H9 (cell line): ENCODE measurements at regions not wholly inside any gene's neighbourhood (a gene's known extent, or its start where the extent isn't known, plus 50 kb on each side); places are given as distances from the start of the nearest gene placed in this dataset.

Experiments
- DNase-seq: peaks from one replicate; pipeline ENCODE4 v3.0.0-alpha.2; 2017
- H2AFZ ChIP-seq: one replicate; pipeline ENCODE4 v1.6.1; 2013; ENCODE audit warnings: mild to moderate bottlenecking, low read length, control low read depth, moderate library complexity
- H2AK5ac ChIP-seq: 2 replicates; pipeline ENCODE4 v1.6.1; 2013; ENCODE audit warnings: low read length, control low read depth, mixed read lengths; ENCODE audit not compliant: insufficient read length
- H2BK120ac ChIP-seq: one replicate; pipeline ENCODE4 v1.6.1; 2013; ENCODE audit warnings: low read depth, mild to moderate bottlenecking, low read length, control low read depth, inconsistent platforms; ENCODE audit not compliant: poor library complexity, severe bottlenecking
- H2BK12ac ChIP-seq: 2 replicates; pipeline ENCODE4 v1.6.1; 2013; ENCODE audit warnings: low read length, control low read depth, mixed read lengths, low read depth; ENCODE audit not compliant: insufficient read length
- H2BK15ac ChIP-seq: 2 replicates; pipeline ENCODE4 v1.6.1; 2013; ENCODE audit warnings: low read depth, low read length, control low read depth
- H2BK20ac ChIP-seq: one replicate; pipeline ENCODE4 v1.6.1; 2013; ENCODE audit warnings: low read depth, mild to moderate bottlenecking, low read length, control low read depth, inconsistent platforms; ENCODE audit not compliant: poor library complexity, severe bottlenecking
- H2BK5ac ChIP-seq: 2 replicates; pipeline ENCODE4 v1.6.1; 2013; ENCODE audit warnings: low read length, control low read depth, mixed read lengths; ENCODE audit not compliant: insufficient read length
- H3K14ac ChIP-seq: 2 replicates; pipeline ENCODE4 v1.6.1; 2013; ENCODE audit warnings: low read length, control low read depth; ENCODE audit not compliant: insufficient read depth
- H3K18ac ChIP-seq: 2 replicates; pipeline ENCODE4 v1.6.1; 2013; ENCODE audit warnings: low read depth, mild to moderate bottlenecking, mixed read lengths, low read length, control low read depth; ENCODE audit not compliant: insufficient read length
- H3K23ac ChIP-seq: 2 replicates; pipeline ENCODE4 v1.6.1; 2013; ENCODE audit warnings: low read length, control low read depth, mixed read lengths, low read depth; ENCODE audit not compliant: insufficient read length
- H3K23me2 ChIP-seq: 2 replicates; pipeline ENCODE4 v1.6.1; 2013; ENCODE audit warnings: low read depth, mild to moderate bottlenecking, mixed read lengths, low read length, control low read depth; ENCODE audit not compliant: insufficient read length, poor library complexity, severe bottlenecking
- H3K27ac ChIP-seq: 2 replicates; pipeline ENCODE4 v1.5.1; 2013; ENCODE audit warnings: low read length, control low read depth, mixed read lengths, low read depth; ENCODE audit not compliant: insufficient read length
- H3K27me3 ChIP-seq: 2 replicates; pipeline ENCODE4 v1.6.1; 2013; ENCODE audit warnings: low read length, control low read depth, inconsistent platforms; ENCODE audit not compliant: insufficient read depth
- H3K4ac ChIP-seq: 2 replicates; pipeline ENCODE4 v1.6.1; 2013; ENCODE audit warnings: low read depth, mild to moderate bottlenecking, control low read depth, inconsistent platforms, low read length, moderate library complexity
- H3K4me1 ChIP-seq: 2 replicates; pipeline ENCODE4 v1.6.1; 2013; ENCODE audit warnings: low read length, control low read depth, inconsistent platforms; ENCODE audit not compliant: insufficient read depth
- H3K4me2 ChIP-seq: 2 replicates; pipeline ENCODE4 v1.6.1; 2013; ENCODE audit warnings: low read length, control low read depth, mixed read lengths; ENCODE audit not compliant: insufficient read length, insufficient read depth
- H3K56ac ChIP-seq: 2 replicates; pipeline ENCODE4 v1.6.1; 2013; ENCODE audit warnings: low read depth, mild to moderate bottlenecking, mixed read lengths, low read length, control low read depth; ENCODE audit not compliant: insufficient read length
- H3K79me1 ChIP-seq: 2 replicates; pipeline ENCODE4 v1.6.1; 2013; ENCODE audit warnings: low read depth, mild to moderate bottlenecking, moderate library complexity, low read length, control low read depth, inconsistent platforms; ENCODE audit not compliant: insufficient read depth, poor library complexity, severe bottlenecking
- H3K79me2 ChIP-seq: 2 replicates; pipeline ENCODE4 v1.6.1; 2013; ENCODE audit warnings: low read length, control low read depth, inconsistent platforms; ENCODE audit not compliant: insufficient read depth
- H3K9ac ChIP-seq: 2 replicates; pipeline ENCODE4 v1.6.1; 2013; ENCODE audit warnings: low read length, control low read depth, mixed read lengths; ENCODE audit not compliant: insufficient read length; ENCODE audit errors: extremely low read depth
- H3K9me3 ChIP-seq: one replicate; pipeline ENCODE4 v1.6.1; 2013; ENCODE audit warnings: low read depth, low read length, inconsistent platforms; ENCODE audit not compliant: control insufficient read depth
- H3T11ph ChIP-seq: one replicate; pipeline ENCODE4 v1.6.1; 2013; ENCODE audit warnings: mild to moderate bottlenecking, low read length, control low read depth, inconsistent platforms
- H4K20me1 ChIP-seq: one replicate; pipeline ENCODE4 v1.6.1; 2013; ENCODE audit not compliant: control insufficient read depth, insufficient read length, insufficient read depth
- H4K5ac ChIP-seq: 2 replicates; pipeline ENCODE4 v1.6.1; 2013; ENCODE audit warnings: low read depth, mild to moderate bottlenecking, mixed read lengths, low read length, control low read depth; ENCODE audit not compliant: insufficient read length
- H4K8ac ChIP-seq: replicated peaks from 2 replicates; pipeline ENCODE4 v1.6.1; 2013; ENCODE audit warnings: low read length, control low read depth, mixed read lengths, low read depth; ENCODE audit not compliant: insufficient read length
- H4K91ac ChIP-seq: 2 replicates; pipeline ENCODE4 v1.6.1; 2013; ENCODE audit warnings: low read depth, mild to moderate bottlenecking, moderate library complexity, mixed read lengths, low read length, control low read depth; ENCODE audit not compliant: insufficient read length
- H3K27ac Mint-ChIP-seq, 3 experiments: 2 replicates in 2 of 3; 3 replicates in 1 of 3; pipeline ENCODE4 v1.8.0; 2020 to 2021; ENCODE audit warnings: mixed read lengths in 3 of 3, mild to moderate bottlenecking in 1 of 3, moderate library complexity in 1 of 3
- H3K27me3 Mint-ChIP-seq: 2 replicates; pipeline ENCODE4 v1.8.0; 2021; ENCODE audit warnings: low read depth, mild to moderate bottlenecking, moderate library complexity, mixed read lengths
- H3K36me3 Mint-ChIP-seq, 3 experiments: 2 replicates in 2 of 3; 3 replicates in 1 of 3; pipeline ENCODE4 v1.8.0; 2020 to 2021; ENCODE audit warnings: low read depth in 3 of 3, mixed read lengths in 3 of 3; ENCODE audit not compliant: insufficient read depth in 1 of 3
- H3K4me1 Mint-ChIP-seq, 2 experiments: 2 replicates each; pipeline ENCODE4 v1.8.0; 2020; ENCODE audit warnings: mixed read lengths in 2 of 2
- H3K4me3 Mint-ChIP-seq, 2 experiments: 2 replicates in 1 of 2; 3 replicates in 1 of 2; pipeline ENCODE4 v1.8.0; 2020 to 2021; ENCODE audit warnings: mild to moderate bottlenecking in 2 of 2, mixed read lengths in 2 of 2, moderate library complexity in 1 of 2
- H3K9me3 Mint-ChIP-seq, 2 experiments: 2 replicates in 1 of 2; 3 replicates in 1 of 2; pipeline ENCODE4 v1.8.0; 2020; ENCODE audit warnings: mild to moderate bottlenecking in 2 of 2, mixed read lengths in 2 of 2, moderate library complexity in 1 of 2
- WGBS: extraction: QIAGEN DNeasy Blood & Tissue Kit; methylation state at CpG from one replicate; pipeline ENCODE4 v1.1.7; 2013; ENCODE audit warnings: missing lambda C conversion rate, low lambda C conversion rate, mixed read lengths; ENCODE audit not compliant: insufficient read length; ENCODE audit errors: extremely low coverage; 5-methylcytosine and 5-hydroxymethylcytosine counted together
- TF ChIP-seq, protein P1 (sequence below): fragments of 200-600 bp; sonication (generic); conservative IDR thresholded peaks from 3 replicates; pipeline ENCODE4 v1.8.0; 2021; ENCODE audit warnings: antibody characterized with exemption, mild to moderate bottlenecking

DNA sequence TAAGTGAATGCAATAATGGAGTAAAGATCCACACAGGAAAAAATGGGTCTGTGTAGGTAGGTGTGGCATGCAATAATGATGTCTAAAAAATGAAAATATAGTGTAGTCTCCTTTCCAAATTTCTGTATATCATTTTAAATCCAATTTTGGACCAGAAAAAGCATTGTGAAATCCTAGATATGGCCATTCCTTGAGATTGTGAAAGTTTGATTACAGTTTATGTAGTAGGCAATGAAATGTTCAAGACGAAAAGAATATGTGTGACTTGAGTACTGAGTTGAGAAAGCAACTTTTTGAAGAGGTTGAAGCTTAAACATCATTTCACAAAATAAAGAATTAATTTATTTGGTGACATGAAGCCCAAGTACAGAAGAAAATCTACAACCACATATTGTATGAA lies 698.7 kb downstream of the EPHA3 start:
- peaks cover 11 to 21% (median 12%) of the 10 kb centered on the region in 3 experiments for H3K36me3 Mint-ChIP-seq
- no peak overlapping the region for H2BK20ac ChIP-seq
- no peak overlapping the region for H4K8ac ChIP-seq
- H4K20me1 ChIP-seq: no peaks in the 10 kb centered on the region
- H2BK15ac ChIP-seq: no peak overlapping the region
- TF ChIP-seq, protein P1, sequence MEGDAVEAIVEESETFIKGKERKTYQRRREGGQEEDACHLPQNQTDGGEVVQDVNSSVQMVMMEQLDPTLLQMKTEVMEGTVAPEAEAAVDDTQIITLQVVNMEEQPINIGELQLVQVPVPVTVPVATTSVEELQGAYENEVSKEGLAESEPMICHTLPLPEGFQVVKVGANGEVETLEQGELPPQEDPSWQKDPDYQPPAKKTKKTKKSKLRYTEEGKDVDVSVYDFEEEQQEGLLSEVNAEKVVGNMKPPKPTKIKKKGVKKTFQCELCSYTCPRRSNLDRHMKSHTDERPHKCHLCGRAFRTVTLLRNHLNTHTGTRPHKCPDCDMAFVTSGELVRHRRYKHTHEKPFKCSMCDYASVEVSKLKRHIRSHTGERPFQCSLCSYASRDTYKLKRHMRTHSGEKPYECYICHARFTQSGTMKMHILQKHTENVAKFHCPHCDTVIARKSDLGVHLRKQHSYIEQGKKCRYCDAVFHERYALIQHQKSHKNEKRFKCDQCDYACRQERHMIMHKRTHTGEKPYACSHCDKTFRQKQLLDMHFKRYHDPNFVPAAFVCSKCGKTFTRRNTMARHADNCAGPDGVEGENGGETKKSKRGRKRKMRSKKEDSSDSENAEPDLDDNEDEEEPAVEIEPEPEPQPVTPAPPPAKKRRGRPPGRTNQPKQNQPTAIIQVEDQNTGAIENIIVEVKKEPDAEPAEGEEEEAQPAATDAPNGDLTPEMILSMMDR: no peak
- no peaks in the 10 kb centered on the region for H3K4me1 ChIP-seq
- no peak overlapping the region for H3K9ac ChIP-seq
- no peaks in the 10 kb centered on the region for H3K27me3 ChIP-seq
- H2BK120ac ChIP-seq: no peak overlapping the region
- H3K9me3 Mint-ChIP-seq: peaks cover 13 to 15% of the 10 kb centered on the region in 2 experiments; a peak in 4 of 5 replicates
- no peak overlapping the region for H3K4ac ChIP-seq
- no peak overlapping the region for H2BK5ac ChIP-seq
- H3K4me1 Mint-ChIP-seq: peaks cover 9 to 10% of the 10 kb centered on the region in 2 experiments
- no peaks in the 10 kb centered on the region for H3K79me1 ChIP-seq
- no peak overlapping the region for H3K27ac ChIP-seq
- no peak for DNase-seq
- no peaks in the 10 kb centered on the region for H3K23me2 ChIP-seq
- no peak overlapping the region for H2BK12ac ChIP-seq
- H3K9me3 ChIP-seq: no peaks in the 10 kb centered on the region
- H3K18ac ChIP-seq: no peak overlapping the region
- no peak overlapping the region for H3K27ac Mint-ChIP-seq
- no peak overlapping the region for H3K56ac ChIP-seq
- H3K79me2 ChIP-seq: no peaks in the 10 kb centered on the region
- no peak overlapping the region for H3K4me2 ChIP-seq
- no CpG with 5 or more reads among the region's 1 CpG for WGBS
- H3K14ac ChIP-seq: no peak overlapping the region
- H3K4me3 Mint-ChIP-seq: no peak overlapping the region
- no peak overlapping the region for H4K91ac ChIP-seq
- no peak overlapping the region for H3K23ac ChIP-seq
- no peak overlapping the region for H3T11ph ChIP-seq
- H2AFZ ChIP-seq: no peak overlapping the region
- H4K5ac ChIP-seq: no peak overlapping the region
- no peak overlapping the region for H2AK5ac ChIP-seq
- no peaks in the 10 kb centered on the region for H3K27me3 Mint-ChIP-seq
